GM12878 (cell line): ENCODE measurements at regions not wholly inside any gene's neighbourhood (a gene's known extent, or its start where the extent isn't known, plus 50 kb on each side); places are given as distances from the start of the nearest gene placed in this dataset.
"Not testable (repeated sequence)": the region's sequence is repeated elsewhere in the genome, so short reads cannot be mapped to it uniquely, and the experiment has no call there.

ENCODE experiments used
- CEBPB ChIP-seq, 2 experiments: fragments of 150-350 bp in 1 of 2; IDR thresholded peaks; 2 replicates each; pipeline ENCODE4 v1.6.1; 2012 to 2014; ENCODE audit warnings: low read depth in 2 of 2, low read length in 2 of 2, borderline replicate concordance in 1 of 2, inconsistent platforms in 1 of 2
- CHD1 ChIP-seq: IDR thresholded peaks from 2 replicates; pipeline ENCODE4 v1.6.1; 2012; ENCODE audit warnings: low read depth, low read length, improper control_type of control experiment
- ETV6 ChIP-seq, 2 experiments: fragments of 450-650 bp in 1 of 2; IDR thresholded peaks in 1 of 2; conservative IDR thresholded peaks in 1 of 2; 2 replicates each; pipeline ENCODE4 v1.6.1; 2014; ENCODE audit warnings: antibody characterized with exemption in 1 of 2, borderline replicate concordance in 1 of 2, low read depth in 1 of 2, mild to moderate bottlenecking in 1 of 2, moderate library complexity in 1 of 2
- HDAC2 ChIP-seq: fragments of 200-600 bp; sonication (generic); IDR thresholded peaks from 2 replicates; pipeline ENCODE4 v1.6.1; 2017
- MYC ChIP-seq: IDR thresholded peaks from 2 replicates; pipeline ENCODE4 v1.6.1; 2011; ENCODE audit warnings: mild to moderate bottlenecking, low read length, moderate library complexity, inconsistent platforms; ENCODE audit not compliant: insufficient read depth, insufficient replicate concordance, insufficient read length, severe bottlenecking
- NFIC ChIP-seq: IDR thresholded peaks from 2 replicates; pipeline ENCODE4 v1.6.1; 2012; ENCODE audit warnings: low read depth, mild to moderate bottlenecking, inconsistent platforms, low read length, moderate library complexity
- NFYA ChIP-seq: IDR thresholded peaks from 2 replicates; pipeline ENCODE4 v1.6.1; 2011; ENCODE audit warnings: low read depth, mild to moderate bottlenecking, low read length, improper control_type of control experiment, borderline replicate concordance
- POLR2A ChIP-seq: IDR thresholded peaks from 2 replicates; pipeline ENCODE4 v1.6.1; 2011; ENCODE audit warnings: low read depth, mild to moderate bottlenecking, low read length
- POLR2AphosphoS5 ChIP-seq: IDR thresholded peaks from 2 replicates; pipeline ENCODE4 v1.6.1; 2011; ENCODE audit warnings: mild to moderate bottlenecking, low read length, inconsistent platforms
- RAD51 ChIP-seq: fragments of 450-650 bp; IDR thresholded peaks from 2 replicates; pipeline ENCODE4 v1.6.1; 2016; ENCODE audit warnings: moderate library complexity, mild to moderate bottlenecking, inconsistent platforms
- RCOR1 ChIP-seq: conservative IDR thresholded peaks from 2 replicates; pipeline ENCODE4 v1.6.1; 2012; ENCODE audit warnings: low read depth, low read length, improper control_type of control experiment
- RFX5 ChIP-seq: IDR thresholded peaks from 2 replicates; pipeline ENCODE4 v1.6.1; 2011; ENCODE audit warnings: low read depth, low read length, improper control_type of control experiment
- TAF1 ChIP-seq: IDR thresholded peaks from 2 replicates; pipeline ENCODE4 v1.6.1; 2011; ENCODE audit warnings: mild to moderate bottlenecking, low read depth, low read length, borderline replicate concordance
- TF ChIP-seq, protein P1 (sequence below), 3 experiments: IDR thresholded peaks in 2 of 3; conservative IDR thresholded peaks in 1 of 3; 2 replicates each; pipeline ENCODE4 v1.5.1; 2011; ENCODE audit warnings: low read depth in 3 of 3, low read length in 3 of 3, mild to moderate bottlenecking in 3 of 3, control low read depth in 2 of 3, moderate library complexity in 2 of 3, inconsistent platforms in 1 of 3, mixed read lengths in 1 of 3; ENCODE audit not compliant: control insufficient read depth in 2 of 3, insufficient read depth in 1 of 3; ENCODE audit errors: extremely low read depth in 1 of 3

DNA sequence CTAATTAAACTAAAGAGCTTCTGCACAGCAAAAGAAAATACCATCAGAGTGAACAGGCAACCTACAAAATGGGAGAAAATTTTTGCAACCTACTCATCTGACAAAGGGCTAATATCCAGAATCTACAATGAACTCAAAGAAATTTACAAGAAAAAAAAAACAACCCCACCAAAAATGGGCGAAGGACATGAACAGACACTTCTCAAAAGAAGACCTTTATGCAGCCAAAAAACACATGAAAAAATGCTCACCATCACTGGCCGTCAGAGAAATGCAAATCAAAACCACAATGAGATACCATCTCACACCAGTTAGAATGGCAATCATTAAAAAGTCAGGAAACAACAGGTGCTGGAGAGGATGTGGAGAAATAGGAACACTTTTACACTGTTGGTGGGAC, 100.7 kb downstream of the GPX5 start:
- TF ChIP-seq ETV6 (conservative IDR thresholded peaks at IDR 0.05 in 1 of 2, IDR thresholded peaks at IDR 0.05 in 1 of 2; ENCODE audit: borderline replicate concordance in 1 of 2, low read depth in 1 of 2); RFX5; RAD51; CEBPB (IDR thresholded peaks at IDR 0.05; ENCODE audit: borderline replicate concordance in 1 of 2, low read depth in 2 of 2, low read length in 2 of 2); NFIC; RCOR1; MYC; CHD1; NFYA; POLR2A; HDAC2; TAF1; POLR2AphosphoS5: not testable (repeated sequence)
- TF ChIP-seq, protein P1, sequence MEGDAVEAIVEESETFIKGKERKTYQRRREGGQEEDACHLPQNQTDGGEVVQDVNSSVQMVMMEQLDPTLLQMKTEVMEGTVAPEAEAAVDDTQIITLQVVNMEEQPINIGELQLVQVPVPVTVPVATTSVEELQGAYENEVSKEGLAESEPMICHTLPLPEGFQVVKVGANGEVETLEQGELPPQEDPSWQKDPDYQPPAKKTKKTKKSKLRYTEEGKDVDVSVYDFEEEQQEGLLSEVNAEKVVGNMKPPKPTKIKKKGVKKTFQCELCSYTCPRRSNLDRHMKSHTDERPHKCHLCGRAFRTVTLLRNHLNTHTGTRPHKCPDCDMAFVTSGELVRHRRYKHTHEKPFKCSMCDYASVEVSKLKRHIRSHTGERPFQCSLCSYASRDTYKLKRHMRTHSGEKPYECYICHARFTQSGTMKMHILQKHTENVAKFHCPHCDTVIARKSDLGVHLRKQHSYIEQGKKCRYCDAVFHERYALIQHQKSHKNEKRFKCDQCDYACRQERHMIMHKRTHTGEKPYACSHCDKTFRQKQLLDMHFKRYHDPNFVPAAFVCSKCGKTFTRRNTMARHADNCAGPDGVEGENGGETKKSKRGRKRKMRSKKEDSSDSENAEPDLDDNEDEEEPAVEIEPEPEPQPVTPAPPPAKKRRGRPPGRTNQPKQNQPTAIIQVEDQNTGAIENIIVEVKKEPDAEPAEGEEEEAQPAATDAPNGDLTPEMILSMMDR (IDR thresholded peaks at IDR 0.05 in 2 of 3, conservative IDR thresholded peaks at IDR 0.05 in 1 of 3; ENCODE audit: control insufficient read depth in 2 of 3, extremely low read depth in 1 of 3, insufficient read depth in 1 of 3, low read depth in 3 of 3, low read length in 3 of 3): not testable (repeated sequence)
